CD4-positive, alpha-beta T cell treated with Interleukin-4 for 4 hours (primary cell): ENCODE measurements at regions not wholly inside any gene's neighbourhood (a gene's known extent, or its start where the extent isn't known, plus 50 kb on each side); places are given as distances from the start of the nearest gene placed in this dataset.

Experiments
- DNase-seq: peaks from one replicate; pipeline ENCODE4 v3.0.0-alpha.2; 2020

- DNase-seq, result no peak
Observed at GRCh38 chr14:101233808-101234207, 327.5 kb upstream of the DIO3 start.

- DNase-seq, result no peak
Observed at GRCh38 chr14:101234244-101234937, 326.9 kb upstream of the DIO3 start.

GRCh38 chr14:101234999-101235334, 326.3 kb upstream of the DIO3 start:
- DNase-seq, result no peak

- DNase-seq, result no peak
Observed at GRCh38 chr14:101235335-101236103, 325.8 kb upstream of the DIO3 start.

GRCh38 chr14:101236496-101237251, 324.6 kb upstream of the DIO3 start:
- no peak for DNase-seq

GRCh38 chr14:101237252-101237616, 324.1 kb upstream of the DIO3 start:
- DNase-seq, result no peak

- no peak for DNase-seq
Observed at GRCh38 chr14:101239065-101239464, 322.2 kb upstream of the DIO3 start.

GRCh38 chr14:101241147-101241546, 320.1 kb upstream of the DIO3 start:
- no peak for DNase-seq

GRCh38 chr14:101241807-101242278, 319.5 kb upstream of the DIO3 start:
- no peak for DNase-seq

GRCh38 chr14:101242442-101243385, 318.6 kb upstream of the DIO3 start:
- no peak for DNase-seq

GRCh38 chr14:101243587-101244338, 317.5 kb upstream of the DIO3 start:
- no peak for DNase-seq

- DNase-seq, result no peak
Observed at GRCh38 chr14:101246894-101247841, 314.1 kb upstream of the DIO3 start.

GRCh38 chr14:101247842-101248725, 313.2 kb upstream of the DIO3 start:
- no peak for DNase-seq

- no peak for DNase-seq
Observed at GRCh38 chr14:101248840-101249675, 312.2 kb upstream of the DIO3 start.

- DNase-seq, result no peak
Observed at GRCh38 chr14:101249676-101250036, 311.6 kb upstream of the DIO3 start.

- DNase-seq, result no peak
Observed at GRCh38 chr14:101250336-101250947, 310.9 kb upstream of the DIO3 start.

- no peak for DNase-seq
Observed at GRCh38 chr14:101250948-101251811, 310.1 kb upstream of the DIO3 start.
